Left colon (tissue), 2 donors: ENCODE measurements at regions not wholly inside any gene's neighbourhood (a gene's known extent, or its start where the extent isn't known, plus 50 kb on each side); places are given as distances from the start of the nearest gene placed in this dataset.

Source experiments
- ATAC-seq: fragments of 200-7000 bp; cut with Tn5 transposase; one replicate; pipeline ENCODE4 v1.9.1; 2020; ENCODE audit warnings: mild to moderate bottlenecking, moderate library complexity
- DNase-seq, 2 donors: peaks; one replicate each; pipeline ENCODE4 v3.0.0-alpha.2; 2020
- intact Hi-C, 2 donors: fragments of 100-400 bp; cut with DNase I in 1 of 2; cut with micrococcal nuclease in 1 of 2; formaldehyde crosslinking; loops; one replicate each; pipeline versions ENCODE4 v1.11.2 to v1.14.0; 2022; cut with DNase I, micrococcal nuclease
- donor health status: DM: no; HTN: no; CAD: no.
- donor health status: DM: yes; HTN: yes; CAD: no.

GRCh38 chr2:18645315-18645714 is 55.9 kb upstream of the NT5C1B start:
- ATAC-seq (no peak), DNase-seq (no peak)
- intact Hi-C loops = no loop called here

GRCh38 chr2:18644115-18644462 is 54.7 kb upstream of the NT5C1B start:
- DNase-seq (no peak), ATAC-seq (no peak)
- intact Hi-C loops = no loop called here

- intact Hi-C loops = no loop called here
- no peak for DNase-seq
- ATAC-seq = no peak
Observed at GRCh38 chr2:18643326-18644114, 54.2 kb upstream of the NT5C1B start.

GRCh38 chr2:18641823-18642222 is 52.5 kb upstream of the NT5C1B start:
- no peak for ATAC-seq
- intact Hi-C loops = no loop called here
- DNase-seq = no peak

GRCh38 chr2:18639756-18640453 is 50.5 kb upstream of the NT5C1B start:
- no peak for DNase-seq
- ATAC-seq = no peak
- intact Hi-C loops = no loop called here
